ENCODE measurements at regions not wholly inside any gene's neighbourhood (a gene's known extent, or its start where the extent isn't known, plus 50 kb on each side); places are given as distances from the start of the nearest gene placed in this dataset.

GRCh38 chr14:46008348-46008747, 643.2 kb downstream of the RPL10L start:
- H3K36me3 ChIP-seq (ENCODE audit: control insufficient read depth, insufficient read depth, low read length), result no peaks in the 10 kb centered on the region
- intact Hi-C loops (cut with micrococcal nuclease), result no loop called here
- 0% methylated on average over 3 of the region's 3 CpGs for WGBS (ENCODE audit: insufficient coverage, low coverage, missing lambda C conversion rate)
- ATAC-seq, result no peak
- no peaks in the 10 kb centered on the region for H3K9me3 ChIP-seq (replicated peaks; ENCODE audit: control insufficient read depth, insufficient read depth, low read depth, low read length)
- no peak for DNase-seq (ENCODE audit: extremely low read depth in 1 of 4, low spot score in 3 of 4)
- in situ Hi-C loops (cut with MboI), result no loop called here
- TF ChIP-seq ZNF24 (IDR thresholded peaks at IDR 0.05), result no peak
- TF ChIP-seq ZNF707 (CRISPR knock-in tag; conservative IDR thresholded peaks at IDR 0.05), result no peak
- no peak for TF ChIP-seq ZNF79 (CRISPR knock-in tag; IDR thresholded peaks at IDR 0.05; ENCODE audit: low read depth)
- BruUV-seq (replicated peaks), result no TSS peak
- FAIRE-seq, result no peak
- no peak overlapping the region for H3K4me2 ChIP-seq (ENCODE audit: insufficient read depth, low read length)
- no peak overlapping the region for H3K27ac ChIP-seq (ENCODE audit: extremely low read depth, low read depth, low read length)
- ChIA-PET POLR2A (no interaction called here), CTCF (ENCODE audit: low intra/inter-chr PET ratio) (no interaction called here)
- H3K79me2 ChIP-seq (ENCODE audit: control insufficient read depth, insufficient read depth, low read length), result no peaks in the 10 kb centered on the region
- H4K20me1 ChIP-seq (replicated peaks; ENCODE audit: control insufficient read depth, insufficient read depth, low read length), result no peaks in the 10 kb centered on the region
- H3K27me3 ChIP-seq (ENCODE audit: control insufficient read depth in 2 of 2, insufficient read depth in 2 of 2, low read length in 2 of 2), result no peaks in the 10 kb centered on the region
- no peaks in the 10 kb centered on the region for H3K9me1 ChIP-seq (ENCODE audit: control insufficient read depth, insufficient read depth, low read length)
- H2AFZ ChIP-seq (ENCODE audit: low read depth, low read length), result no peak overlapping the region
- H3K4me3 ChIP-seq, result no peak overlapping the region
- H3K4me1 ChIP-seq (replicated peaks in 1 of 2; ENCODE audit: control insufficient read depth in 2 of 2, insufficient read depth in 2 of 2, low read length in 2 of 2), result no peaks in the 10 kb centered on the region
- H3K9ac ChIP-seq (ENCODE audit: insufficient read depth in 1 of 2, low read depth in 2 of 2, low read length in 2 of 2), result no peak overlapping the region

GRCh38 chr14:45998554-45998953, 653.0 kb downstream of the RPL10L start:
- WGBS (ENCODE audit: insufficient coverage, low coverage, missing lambda C conversion rate), result 0% methylated on average over 2 of the region's 2 CpGs
- no peaks in the 10 kb centered on the region for H3K9me1 ChIP-seq (ENCODE audit: control insufficient read depth, insufficient read depth, low read length)
- ChIA-PET POLR2A (no interaction called here), CTCF (ENCODE audit: low intra/inter-chr PET ratio) (no interaction called here)
- H3K36me3 ChIP-seq (ENCODE audit: control insufficient read depth, insufficient read depth, low read length), result no peaks in the 10 kb centered on the region
- in situ Hi-C loops (cut with MboI) (no loop called here), intact Hi-C loops (cut with micrococcal nuclease) (no loop called here)
- no peak overlapping the region for H3K4me2 ChIP-seq (ENCODE audit: insufficient read depth, low read length)
- no TSS peak for BruUV-seq (replicated peaks)
- no peak for ATAC-seq
- H3K27ac ChIP-seq (ENCODE audit: extremely low read depth, low read depth, low read length), result no peak overlapping the region
- H3K9ac ChIP-seq (ENCODE audit: insufficient read depth in 1 of 2, low read depth in 2 of 2, low read length in 2 of 2), result no peak overlapping the region
- no peak overlapping the region for H2AFZ ChIP-seq (ENCODE audit: low read depth, low read length)
- no peak for DNase-seq (ENCODE audit: extremely low read depth in 1 of 4, low spot score in 3 of 4)
- no peaks in the 10 kb centered on the region for H4K20me1 ChIP-seq (replicated peaks; ENCODE audit: control insufficient read depth, insufficient read depth, low read length)
- H3K79me2 ChIP-seq (ENCODE audit: control insufficient read depth, insufficient read depth, low read length), result no peaks in the 10 kb centered on the region
- H3K9me3 ChIP-seq (replicated peaks; ENCODE audit: control insufficient read depth, insufficient read depth, low read depth, low read length), result no peaks in the 10 kb centered on the region
- no peaks in the 10 kb centered on the region for H3K4me1 ChIP-seq (replicated peaks in 1 of 2; ENCODE audit: control insufficient read depth in 2 of 2, insufficient read depth in 2 of 2, low read length in 2 of 2)
- TF ChIP-seq BACH1 (tag; IDR thresholded peaks at IDR 0.05) (no peak), POU5F1 (IDR thresholded peaks at IDR 0.05; ENCODE audit: borderline replicate concordance, low read depth, low read length, partially characterized antibody) (no peak), SREBF2 (CRISPR knock-in tag; IDR thresholded peaks at IDR 0.05) (no peak), SNRNP70 (optimal IDR thresholded peaks at IDR 0.05; ENCODE audit: low read depth, low read length) (no peak)
- TF ChIP-seq, protein P1, sequence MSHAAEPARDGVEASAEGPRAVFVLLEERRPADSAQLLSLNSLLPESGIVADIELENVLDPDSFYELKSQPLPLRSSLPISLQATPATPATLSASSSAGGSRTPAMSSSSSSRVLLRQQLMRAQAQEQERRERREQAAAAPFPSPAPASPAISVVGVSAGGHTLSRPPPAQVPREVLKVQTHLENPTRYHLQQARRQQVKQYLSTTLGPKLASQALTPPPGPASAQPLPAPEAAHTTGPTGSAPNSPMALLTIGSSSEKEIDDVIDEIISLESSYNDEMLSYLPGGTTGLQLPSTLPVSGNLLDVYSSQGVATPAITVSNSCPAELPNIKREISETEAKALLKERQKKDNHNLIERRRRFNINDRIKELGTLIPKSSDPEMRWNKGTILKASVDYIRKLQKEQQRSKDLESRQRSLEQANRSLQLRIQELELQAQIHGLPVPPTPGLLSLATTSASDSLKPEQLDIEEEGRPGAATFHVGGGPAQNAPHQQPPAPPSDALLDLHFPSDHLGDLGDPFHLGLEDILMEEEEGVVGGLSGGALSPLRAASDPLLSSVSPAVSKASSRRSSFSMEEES (CRISPR knock-in tag; IDR thresholded peaks at IDR 0.05), result peak; percentile 83
- H3K4me3 ChIP-seq, result no peak overlapping the region
- FAIRE-seq, result no peak
- H3K27me3 ChIP-seq (ENCODE audit: control insufficient read depth in 2 of 2, insufficient read depth in 2 of 2, low read length in 2 of 2), result no peaks in the 10 kb centered on the region
